GM12878 (cell line): ENCODE measurements at regions not wholly inside any gene's neighbourhood (a gene's known extent, or its start where the extent isn't known, plus 50 kb on each side); places are given as distances from the start of the nearest gene placed in this dataset.
"Not testable (repeated sequence)": the region's sequence is repeated elsewhere in the genome, so short reads cannot be mapped to it uniquely, and the experiment has no call there.

Experiments
- ATAC-seq: fragments of 200-7000 bp; cut with Tn5 transposase; 3 replicates; pipeline ENCODE4 v1.9.1; 2020; ENCODE audit warnings: mild to moderate bottlenecking, moderate library complexity
- BruUV-seq: library from RNA; stranded (reverse); fragments of 400-500 nt; replicated peaks from 2 replicates; lab custom pipeline; 2021; lab: Mats Ljungman, UMichigan
- CTCF ChIA-PET: fragments of 300-600 bp; sonication (Branson Sonifier 250); formaldehyde crosslinking; extraction: SDS; loops from one replicate; lab custom pipeline; 2021; ENCODE audit warnings: inconsistent platforms; lab: Yijun Ruan, JAX
- POLR2A ChIA-PET: fragments of 350-600 bp; formaldehyde crosslinking; extraction: SDS; loops from one replicate; lab custom pipeline; 2021; ENCODE audit warnings: inconsistent platforms; lab: Charles Lee
- RAD21 ChIA-PET: fragments of 300-600 bp; sonication (Branson Sonifier 250); formaldehyde crosslinking; loops from one replicate; lab custom pipeline; 2023; ENCODE audit warnings: antibody characterized with exemption; ENCODE audit not compliant: unreplicated experiment; lab: Charles Lee
- SMC1A ChIA-PET: fragments of 300-600 bp; sonication (Branson Sonifier 250); formaldehyde crosslinking; loops from one replicate; lab custom pipeline; 2023; ENCODE audit not compliant: unreplicated experiment, uncharacterized antibody; lab: Charles Lee
- DNase-seq: peaks from one replicate; pipeline ENCODE4 v3.0.0-alpha.2; 2011; ENCODE audit warnings: low read depth, low spot score
- FAIRE-seq: peaks from 3 replicates; lab custom pipeline; 2011; peaks lifted over from hg19 to GRCh38; lab: Jason Lieb, UNC
- H2AFZ ChIP-seq: 2 replicates; pipeline ENCODE4 v1.6.0; 2011; ENCODE audit warnings: low read depth, low read length, control low read depth; ENCODE audit not compliant: control insufficient read depth
- H3K27ac ChIP-seq: 2 replicates; pipeline ENCODE4 v1.5.1; 2011; ENCODE audit warnings: control low read depth; ENCODE audit not compliant: control insufficient read depth, insufficient read depth
- H3K27me3 ChIP-seq, 2 experiments: replicated peaks in 1 of 2; 2 replicates each; pipeline versions ENCODE4 v1.6.0 to v1.6.1; 2011; ENCODE audit warnings: low read length in 1 of 2; ENCODE audit not compliant: control insufficient read depth in 2 of 2, insufficient read depth in 2 of 2
- H3K36me3 ChIP-seq, 2 experiments: 2 replicates each; pipeline ENCODE4 v1.5.1; 2011; ENCODE audit warnings: low read length in 1 of 2; ENCODE audit not compliant: control insufficient read depth in 2 of 2, insufficient read depth in 2 of 2
- H3K4me1 ChIP-seq: 2 replicates; pipeline ENCODE4 v1.6.1; 2011; ENCODE audit warnings: mild to moderate bottlenecking, low read length, moderate library complexity, mixed read lengths; ENCODE audit not compliant: control insufficient read depth, insufficient read depth
- H3K4me2 ChIP-seq: 2 replicates; pipeline ENCODE4 v1.6.0; 2011; ENCODE audit warnings: control low read depth; ENCODE audit not compliant: control insufficient read depth, insufficient read depth
- H3K4me3 ChIP-seq: fragments of 200-600 bp; sonication (generic); 2 replicates; pipeline ENCODE4 v1.5.1; 2016
- H3K79me2 ChIP-seq: 2 replicates; pipeline ENCODE4 v1.6.0; 2011; ENCODE audit warnings: low read length; ENCODE audit not compliant: control insufficient read depth, insufficient read depth
- H3K9ac ChIP-seq: 2 replicates; pipeline ENCODE4 v1.8.0; 2011; ENCODE audit warnings: low read length, control low read depth, mixed read lengths; ENCODE audit not compliant: control insufficient read depth, insufficient read depth
- H3K9me3 ChIP-seq: replicated peaks from 3 replicates; pipeline ENCODE4 v1.5.1; 2011; ENCODE audit warnings: mild to moderate bottlenecking, low read length; ENCODE audit not compliant: control insufficient read depth, insufficient read depth
- H4K20me1 ChIP-seq: 2 replicates; pipeline ENCODE4 v1.6.0; 2011; ENCODE audit not compliant: control insufficient read depth, insufficient read depth
- WGBS: methylation state at CpG from one replicate; pipeline ENCODE4 v1.1.6; 2016; ENCODE audit warnings: low lambda C conversion rate; ENCODE audit not compliant: insufficient replicate concordance, insufficient coverage; ENCODE audit errors: missing lambda C conversion rate; 5-methylcytosine and 5-hydroxymethylcytosine counted together
- in situ Hi-C: fragments of 300-500 bp; cut with MboI; formaldehyde crosslinking; loops from 9 replicates; pipeline ENCODE4 v1.14.3; 2018; ENCODE audit warnings: mixed read lengths
- intact Hi-C: fragments of 100-400 bp; cut with micrococcal nuclease; formaldehyde crosslinking; loops from one replicate; pipeline ENCODE4 v1.14.2; 2022; ENCODE audit not compliant: unreplicated experiment

- FAIRE-seq, BruUV-seq, H3K9me3 ChIP-seq, POLR2A ChIA-PET, H3K79me2 ChIP-seq, SMC1A ChIA-PET, H3K4me2 ChIP-seq, in situ Hi-C loops, RAD21 ChIA-PET, H3K27ac ChIP-seq, intact Hi-C loops, H3K9ac ChIP-seq, H3K4me1 ChIP-seq, H3K36me3 ChIP-seq, ATAC-seq, CTCF ChIA-PET, H3K4me3 ChIP-seq, H3K27me3 ChIP-seq, DNase-seq, H2AFZ ChIP-seq, H4K20me1 ChIP-seq: not testable (repeated sequence)
- WGBS = 57% methylated on average over 8 of the region's 10 CpGs
Measured at GRCh38 chr15:77926296-77926695, 151.2 kb downstream of the TBC1D2B start.

GRCh38 chr15:77925101-77925500 is 152.4 kb downstream of the TBC1D2B start:
- H3K27me3 ChIP-seq, H3K4me2 ChIP-seq, H3K9me3 ChIP-seq, H3K36me3 ChIP-seq, SMC1A ChIA-PET, BruUV-seq, ATAC-seq, H3K4me1 ChIP-seq, POLR2A ChIA-PET, H2AFZ ChIP-seq, intact Hi-C loops, H3K27ac ChIP-seq, DNase-seq, H3K9ac ChIP-seq, H4K20me1 ChIP-seq, H3K4me3 ChIP-seq, RAD21 ChIA-PET, FAIRE-seq, H3K79me2 ChIP-seq, in situ Hi-C loops: not testable (repeated sequence)
- CTCF ChIA-PET = interaction anchor here (1.3 kb wide), 2 partner anchors 15 to 20 kb away, joined by 3 to 6 read pairs; no protein-coding TSS in a partner anchor
- 7% methylated on average over 1 of the region's 1 CpG for WGBS
